MM.1S (cell line): ENCODE measurements at regions not wholly inside any gene's neighbourhood (a gene's known extent, or its start where the extent isn't known, plus 50 kb on each side); places are given as distances from the start of the nearest gene placed in this dataset.

Experiments used
- DNase-seq: peaks from one replicate; pipeline ENCODE4 v3.0.0-alpha.2; 2015
- H2AFZ ChIP-seq: fragments of 300-600 bp; sonication (generic); 2 replicates; pipeline ENCODE4 v1.6.0; 2016; ENCODE audit warnings: antibody characterized with exemption, low read length
- H3F3A ChIP-seq: fragments of 300-600 bp; sonication (generic); 2 replicates; pipeline ENCODE4 v1.6.1; 2016; ENCODE audit warnings: mild to moderate bottlenecking, antibody characterized with exemption, low read length, moderate library complexity, mixed read lengths; ENCODE audit not compliant: insufficient read depth
- H3K27ac ChIP-seq: fragments of 300-600 bp; sonication (generic); 2 replicates; pipeline ENCODE4 v1.5.1; 2016; ENCODE audit warnings: mild to moderate bottlenecking, low read length
- H3K27me3 ChIP-seq: fragments of 300-600 bp; sonication (generic); replicated peaks from 2 replicates; pipeline ENCODE4 v1.6.0; 2016; ENCODE audit warnings: low read length; ENCODE audit not compliant: insufficient read depth
- H3K36me3 ChIP-seq: fragments of 300-600 bp; sonication (generic); replicated peaks from 2 replicates; pipeline ENCODE4 v1.6.1; 2016; ENCODE audit warnings: mild to moderate bottlenecking, low read length, mixed read lengths; ENCODE audit not compliant: insufficient read depth
- H3K4me1 ChIP-seq: fragments of 300-600 bp; sonication (generic); 2 replicates; pipeline ENCODE4 v1.6.1; 2016; ENCODE audit warnings: low read length, mixed read lengths
- H3K4me2 ChIP-seq: fragments of 300-600 bp; sonication (generic); 2 replicates; pipeline ENCODE4 v1.6.0; 2016; ENCODE audit warnings: low read depth, low read length
- H3K4me3 ChIP-seq: fragments of 300-600 bp; sonication (generic); 2 replicates; pipeline ENCODE4 v1.5.1; 2016; ENCODE audit warnings: low read length, mixed read lengths
- H3K79me2 ChIP-seq: fragments of 300-600 bp; sonication (generic); 2 replicates; pipeline ENCODE4 v1.6.1; 2016; ENCODE audit warnings: mixed run types, low read length, mixed read lengths
- H3K9ac ChIP-seq: fragments of 300-600 bp; sonication (generic); 2 replicates; pipeline ENCODE4 v1.6.1; 2016; ENCODE audit warnings: low read length, mixed read lengths
- H3K9me2 ChIP-seq: fragments of 300-600 bp; sonication (generic); replicated peaks from 2 replicates; pipeline ENCODE4 v1.6.1; 2016; ENCODE audit warnings: mild to moderate bottlenecking, low read length, mixed read lengths; ENCODE audit not compliant: insufficient read depth
- H3K9me3 ChIP-seq: fragments of 300-600 bp; sonication (generic); replicated peaks from 2 replicates; pipeline ENCODE4 v1.6.1; 2016; ENCODE audit warnings: mild to moderate bottlenecking, low read length, mixed read lengths; ENCODE audit not compliant: insufficient read depth
- H4K20me1 ChIP-seq: fragments of 300-600 bp; sonication (generic); 2 replicates; pipeline ENCODE4 v1.6.1; 2016; ENCODE audit warnings: mild to moderate bottlenecking, low read length, moderate library complexity, mixed read lengths; ENCODE audit not compliant: insufficient read depth
- CTCF ChIP-seq: fragments of 300-600 bp; sonication (generic); IDR thresholded peaks from 2 replicates; pipeline ENCODE4 v1.5.1; 2016; ENCODE audit warnings: antibody characterized with exemption, low read length, mixed read lengths
- EZH2 ChIP-seq: fragments of 300-600 bp; sonication (generic); optimal IDR thresholded peaks from 2 replicates; pipeline ENCODE3; 2017; ENCODE audit warnings: low read depth, mild to moderate bottlenecking, antibody characterized with exemption, low read length, mixed read lengths
- EZH2phosphoT487 ChIP-seq: fragments of 300-600 bp; sonication (generic); IDR thresholded peaks from 2 replicates; pipeline ENCODE4 v1.6.1; 2018; ENCODE audit warnings: antibody characterized with exemption, low read length

DNA sequence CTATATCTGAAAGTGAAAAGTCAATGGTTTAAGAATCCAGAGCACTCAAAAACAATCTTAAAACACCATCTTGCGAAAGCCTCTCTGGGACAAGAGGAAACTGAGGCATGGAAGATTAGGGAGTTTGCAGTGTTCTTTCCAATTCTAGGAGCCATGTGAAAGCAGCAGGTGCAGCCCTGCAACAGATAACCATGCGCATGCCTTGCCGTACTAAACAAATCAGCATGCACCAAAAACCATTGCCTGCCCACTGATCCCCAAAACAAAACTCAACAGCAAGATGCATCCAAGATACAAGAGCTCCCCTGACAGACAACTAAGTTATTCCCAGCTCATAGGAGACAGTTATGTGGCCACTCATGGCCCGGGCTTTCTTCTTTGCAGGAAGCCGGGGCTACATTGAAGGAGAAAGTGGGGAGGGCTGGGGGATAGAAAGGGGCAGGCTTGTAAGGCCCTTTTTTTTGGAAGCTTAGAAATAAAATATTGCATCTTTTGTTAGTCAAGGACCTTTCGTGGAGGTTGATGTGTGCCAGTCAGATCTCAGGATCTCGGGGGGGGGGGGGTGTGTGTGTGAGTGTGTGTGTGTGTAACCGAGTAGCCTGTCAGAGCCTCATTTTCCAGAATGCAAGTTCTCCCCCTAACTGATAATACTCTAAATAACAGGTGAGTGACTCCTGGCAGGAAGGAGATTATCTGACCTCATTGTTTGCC is 178.4 kb downstream of the MBOAT1 start:
- Histone ChIP-seq H3K4me2 (no peak overlapping the region), H3K4me1 (no peaks in the 10 kb centered on the region), H3K4me3 (no peak overlapping the region), H4K20me1 (no peaks in the 10 kb centered on the region), H3F3A (no peaks in the 10 kb centered on the region), H3K27me3 (no peaks in the 10 kb centered on the region), H3K27ac (no peak overlapping the region), H3K9me3 (no peaks in the 10 kb centered on the region), H2AFZ (no peak overlapping the region), H3K79me2 (no peaks in the 10 kb centered on the region), H3K9ac (no peak overlapping the region), H3K36me3 (no peaks in the 10 kb centered on the region), H3K9me2 (no peaks in the 10 kb centered on the region)
- TF ChIP-seq EZH2phosphoT487: no peak
- no peak for TF ChIP-seq CTCF
- TF ChIP-seq EZH2: no peak
- DNase-seq: no peak

- H3K4me2 ChIP-seq: no peak overlapping the region
- no peak overlapping the region for H3K4me3 ChIP-seq
- H3K9me3 ChIP-seq: no peaks in the 10 kb centered on the region
- H2AFZ ChIP-seq: no peak overlapping the region
- H4K20me1 ChIP-seq: no peaks in the 10 kb centered on the region
- TF ChIP-seq CTCF: no peak
- no peak for TF ChIP-seq EZH2
- no peak for TF ChIP-seq EZH2phosphoT487
- H3K4me1 ChIP-seq: no peaks in the 10 kb centered on the region
- DNase-seq: no peak
- no peaks in the 10 kb centered on the region for H3K79me2 ChIP-seq
- no peak overlapping the region for H3K9ac ChIP-seq
- no peaks in the 10 kb centered on the region for H3K36me3 ChIP-seq
- no peaks in the 10 kb centered on the region for H3K27me3 ChIP-seq
- no peaks in the 10 kb centered on the region for H3F3A ChIP-seq
- H3K27ac ChIP-seq: no peak overlapping the region
- no peaks in the 10 kb centered on the region for H3K9me2 ChIP-seq
Measured at GRCh38 chr6:20034408-20034769, 177.9 kb downstream of the MBOAT1 start.

DNA sequence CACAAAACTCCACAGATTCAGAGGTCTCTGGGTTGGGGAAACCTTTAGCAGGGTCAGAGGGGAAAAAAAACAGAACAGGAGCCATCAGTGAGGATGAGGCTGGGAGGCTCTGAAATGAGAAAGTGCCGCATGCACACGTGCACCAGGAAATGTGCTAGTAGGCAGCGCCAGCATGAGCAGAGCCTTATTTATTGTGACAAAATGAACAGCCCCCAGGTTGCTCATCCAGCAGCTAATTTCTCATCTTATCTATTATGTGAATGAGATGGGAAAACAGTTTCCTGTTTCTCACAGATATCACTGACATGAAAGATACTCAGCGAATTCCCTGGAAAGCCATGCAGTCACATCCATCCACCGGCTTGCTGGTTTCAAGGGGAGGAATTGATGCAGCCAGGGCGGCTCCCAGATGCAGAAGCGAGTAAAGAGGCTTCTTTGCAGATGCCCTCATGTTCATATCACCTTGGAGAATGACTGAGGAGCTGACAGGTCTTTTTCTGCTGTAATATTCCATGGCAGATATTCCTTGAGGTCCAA is 176.1 kb downstream of the MBOAT1 start:
- H3K9me3 ChIP-seq: no peaks in the 10 kb centered on the region
- H3K9ac ChIP-seq: no peak overlapping the region
- no peaks in the 10 kb centered on the region for H3K27me3 ChIP-seq
- H3K4me3 ChIP-seq: no peak overlapping the region
- DNase-seq: no peak
- H2AFZ ChIP-seq: no peak overlapping the region
- no peak overlapping the region for H3K27ac ChIP-seq
- no peaks in the 10 kb centered on the region for H3F3A ChIP-seq
- H3K36me3 ChIP-seq: no peaks in the 10 kb centered on the region
- H3K79me2 ChIP-seq: no peaks in the 10 kb centered on the region
- no peaks in the 10 kb centered on the region for H4K20me1 ChIP-seq
- H3K4me1 ChIP-seq: no peaks in the 10 kb centered on the region
- no peak overlapping the region for H3K4me2 ChIP-seq
- TF ChIP-seq EZH2 (no peak), EZH2phosphoT487 (no peak), CTCF (no peak)
- no peaks in the 10 kb centered on the region for H3K9me2 ChIP-seq
